Natural killer cell (primary cell): ENCODE measurements at regions not wholly inside any gene's neighbourhood (a gene's known extent, or its start where the extent isn't known, plus 50 kb on each side); places are given as distances from the start of the nearest gene placed in this dataset.

Experiments
- ATAC-seq, 3 donors: fragments of 150-1000 bp in 2 of 3; fragments of 200-7000 bp in 1 of 3; cut with Tn5 transposase; 1 replicate in 1 of 3; 2 replicates in 2 of 3; pipeline ENCODE4 v1.10.0; 2021; ENCODE audit warnings: mild to moderate bottlenecking in 2 of 3, moderate library complexity in 2 of 3
- DNase-seq, 2 donors: peaks; one replicate each; pipeline versions ENCODE4 v3.0.0 to v3.0.0-alpha.2; 2013 to 2021; ENCODE audit warnings: mixed read lengths in 1 of 2
- H3K27ac ChIP-seq: one replicate; pipeline ENCODE4 v1.5.1; 2013; ENCODE audit warnings: mild to moderate bottlenecking, low read length
- H3K27me3 ChIP-seq: one replicate; pipeline ENCODE4 v1.6.1; 2013; ENCODE audit warnings: low read length; ENCODE audit not compliant: control insufficient read depth, insufficient read depth
- H3K36me3 ChIP-seq: one replicate; pipeline ENCODE4 v1.6.1; 2013; ENCODE audit warnings: low read length; ENCODE audit not compliant: control insufficient read depth, insufficient read depth
- H3K4me1 ChIP-seq: one replicate; pipeline ENCODE4 v1.6.1; 2013; ENCODE audit warnings: low read length; ENCODE audit not compliant: control insufficient read depth, insufficient read depth
- H3K4me3 ChIP-seq: one replicate; pipeline ENCODE4 v1.5.1; 2013; ENCODE audit warnings: low read length
- H3K9me3 ChIP-seq: one replicate; pipeline ENCODE4 v1.6.1; 2013; ENCODE audit warnings: low read length; ENCODE audit not compliant: control insufficient read depth, insufficient read depth
- H3K27ac Mint-ChIP-seq, 2 donors: one replicate each; pipeline ENCODE4 v1.8.0; 2022; ENCODE audit warnings: mild to moderate bottlenecking in 2 of 2, mixed read lengths in 2 of 2, moderate library complexity in 1 of 2
- H3K27me3 Mint-ChIP-seq, 2 donors: one replicate each; pipeline ENCODE4 v1.8.0; 2022; ENCODE audit warnings: low read depth in 2 of 2, mixed read lengths in 2 of 2
- H3K36me3 Mint-ChIP-seq: one replicate; pipeline ENCODE4 v1.8.0; 2022; ENCODE audit warnings: mixed read lengths
- H3K4me1 Mint-ChIP-seq, 2 donors: one replicate each; pipeline ENCODE4 v1.8.0; 2022; ENCODE audit warnings: mixed read lengths in 2 of 2
- H3K4me3 Mint-ChIP-seq: one replicate; pipeline ENCODE4 v1.8.0; 2022; ENCODE audit warnings: mild to moderate bottlenecking, moderate library complexity, mixed read lengths
- H3K9me3 Mint-ChIP-seq, 2 donors: one replicate each; pipeline ENCODE4 v1.8.0; 2022; ENCODE audit warnings: mixed read lengths in 2 of 2
- WGBS: methylation state at CpG from one replicate; pipeline ENCODE4 v1.1.7; 2013; ENCODE audit warnings: missing lambda C conversion rate; ENCODE audit not compliant: insufficient coverage; 5-methylcytosine and 5-hydroxymethylcytosine counted together
- intact Hi-C: fragments of 100-400 bp; cut with micrococcal nuclease; formaldehyde crosslinking; loops from one replicate; pipeline ENCODE4 v1.14.2; 2022
- TF ChIP-seq, protein P1 (sequence below): fragments of 200-600 bp; IDR thresholded peaks from one replicate; pipeline ENCODE4 v1.8.0; 2022; ENCODE audit warnings: antibody characterized with exemption

DNA sequence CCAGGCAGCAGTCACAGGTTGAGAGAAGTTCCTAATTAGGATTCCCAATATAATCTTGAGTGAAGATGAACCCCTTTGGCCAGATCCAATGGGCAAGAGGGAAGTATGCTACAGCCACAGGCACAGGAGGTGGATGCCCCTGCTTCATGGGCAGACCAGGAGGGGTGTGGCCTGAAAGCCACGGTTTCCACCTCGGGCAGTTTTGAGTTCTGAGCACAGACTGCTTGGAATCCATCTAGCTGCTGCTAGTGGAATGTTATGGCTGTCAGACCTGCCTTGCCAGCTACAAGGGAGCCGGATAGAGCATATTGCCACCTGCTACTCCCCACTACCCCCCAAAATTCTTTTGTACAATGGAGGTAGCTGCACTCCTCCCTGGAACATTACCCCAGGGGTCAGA lies 672.9 kb downstream of the HACE1 start:
- peaks cover 11% of the 10 kb centered on the region for H3K9me3 ChIP-seq
- Mint-ChIP-seq H3K27ac (no peak overlapping the region), H3K4me1 (no peaks in the 10 kb centered on the region), H3K9me3 (peaks cover 6 to 9% of the 10 kb centered on the region in 2 donors), H3K36me3 (no peaks in the 10 kb centered on the region), H3K27me3 (no peaks in the 10 kb centered on the region), H3K4me3 (no peak overlapping the region)
- TF ChIP-seq, protein P1, sequence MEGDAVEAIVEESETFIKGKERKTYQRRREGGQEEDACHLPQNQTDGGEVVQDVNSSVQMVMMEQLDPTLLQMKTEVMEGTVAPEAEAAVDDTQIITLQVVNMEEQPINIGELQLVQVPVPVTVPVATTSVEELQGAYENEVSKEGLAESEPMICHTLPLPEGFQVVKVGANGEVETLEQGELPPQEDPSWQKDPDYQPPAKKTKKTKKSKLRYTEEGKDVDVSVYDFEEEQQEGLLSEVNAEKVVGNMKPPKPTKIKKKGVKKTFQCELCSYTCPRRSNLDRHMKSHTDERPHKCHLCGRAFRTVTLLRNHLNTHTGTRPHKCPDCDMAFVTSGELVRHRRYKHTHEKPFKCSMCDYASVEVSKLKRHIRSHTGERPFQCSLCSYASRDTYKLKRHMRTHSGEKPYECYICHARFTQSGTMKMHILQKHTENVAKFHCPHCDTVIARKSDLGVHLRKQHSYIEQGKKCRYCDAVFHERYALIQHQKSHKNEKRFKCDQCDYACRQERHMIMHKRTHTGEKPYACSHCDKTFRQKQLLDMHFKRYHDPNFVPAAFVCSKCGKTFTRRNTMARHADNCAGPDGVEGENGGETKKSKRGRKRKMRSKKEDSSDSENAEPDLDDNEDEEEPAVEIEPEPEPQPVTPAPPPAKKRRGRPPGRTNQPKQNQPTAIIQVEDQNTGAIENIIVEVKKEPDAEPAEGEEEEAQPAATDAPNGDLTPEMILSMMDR = no peak
- no peaks in the 10 kb centered on the region for H3K27me3 ChIP-seq
- DNase-seq (no peak), ATAC-seq (no peak)
- intact Hi-C loops = no loop called here
- no peak overlapping the region for H3K4me3 ChIP-seq
- no peak overlapping the region for H3K27ac ChIP-seq
- no peaks in the 10 kb centered on the region for H3K36me3 ChIP-seq
- no peaks in the 10 kb centered on the region for H3K4me1 ChIP-seq
- 72% methylated on average over 3 of the region's 3 CpGs for WGBS

DNA sequence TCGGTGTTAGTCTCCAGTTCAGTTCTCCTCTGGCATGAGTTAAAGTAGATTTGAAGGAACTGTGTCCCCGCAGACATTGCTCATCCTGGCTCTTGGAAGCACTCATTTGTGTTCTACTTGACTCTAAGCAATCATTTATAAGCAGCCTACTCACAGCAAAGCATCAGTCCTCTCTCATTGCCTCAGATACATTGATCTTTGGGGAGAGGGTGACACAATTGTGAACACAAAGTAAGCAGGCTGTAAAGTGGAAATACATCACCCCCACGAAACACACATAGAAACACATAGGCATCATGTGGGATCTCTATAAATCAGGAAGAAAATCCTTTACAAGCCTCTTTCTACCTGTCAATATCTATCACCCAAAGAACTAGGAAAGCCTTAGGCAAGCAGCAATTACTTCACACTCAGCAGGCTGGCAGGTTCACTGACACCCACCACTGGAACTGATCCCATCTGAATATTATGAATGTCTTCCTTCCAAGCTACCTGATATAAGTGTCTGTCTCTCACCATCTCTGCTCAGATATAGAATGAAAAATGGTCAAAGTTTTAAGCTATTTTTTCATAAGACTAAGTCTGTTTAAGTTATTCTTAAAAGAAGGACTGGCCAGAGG lies 675.8 kb downstream of the HACE1 start:
- Histone ChIP-seq H3K9me3 (peaks cover 11% of the 10 kb centered on the region), H3K27ac (no peak overlapping the region), H3K27me3 (no peaks in the 10 kb centered on the region), H3K4me3 (no peak overlapping the region), H3K4me1 (no peaks in the 10 kb centered on the region), H3K36me3 (no peaks in the 10 kb centered on the region)
- no peak for ATAC-seq
- Mint-ChIP-seq H3K36me3 (no peaks in the 10 kb centered on the region), H3K9me3 (peaks cover 10 to 13% of the 10 kb centered on the region in 2 donors), H3K27me3 (no peaks in the 10 kb centered on the region), H3K27ac (no peak overlapping the region), H3K4me1 (no peaks in the 10 kb centered on the region), H3K4me3 (no peak overlapping the region)
- TF ChIP-seq, protein P1 = no peak
- DNase-seq = no peak
- intact Hi-C loops = no loop called here
- WGBS = 83% methylated on average over 3 of the region's 3 CpGs

DNA sequence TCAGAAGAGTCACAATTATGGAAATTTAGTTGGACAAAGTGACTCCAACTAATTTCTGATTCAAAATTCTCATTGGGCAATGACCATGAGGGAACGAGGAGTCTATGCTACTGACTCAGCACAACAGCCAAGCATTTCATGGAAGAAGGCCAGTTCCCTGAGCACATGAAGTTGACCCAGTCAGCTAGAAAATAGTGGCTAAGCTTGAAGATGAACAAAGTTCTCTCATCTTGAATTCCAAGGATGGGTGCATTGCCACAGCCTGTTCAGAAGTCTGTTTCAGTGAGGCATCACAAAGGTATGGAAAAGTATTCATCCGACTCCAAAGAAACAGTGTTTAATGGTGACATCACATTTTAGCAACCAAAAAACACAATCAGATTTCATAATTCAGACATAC lies 676.9 kb downstream of the HACE1 start:
- 84% methylated on average over 2 of the region's 2 CpGs for WGBS
- Histone ChIP-seq H3K4me1 (no peaks in the 10 kb centered on the region), H3K9me3 (peaks cover 11% of the 10 kb centered on the region), H3K27ac (no peak overlapping the region), H3K4me3 (no peak overlapping the region), H3K36me3 (no peaks in the 10 kb centered on the region), H3K27me3 (no peaks in the 10 kb centered on the region)
- no peak overlapping the region for H3K4me3 Mint-ChIP-seq
- peaks cover 11 to 12% of the 10 kb centered on the region in 2 donors for H3K9me3 Mint-ChIP-seq
- no peaks in the 10 kb centered on the region for H3K27me3 Mint-ChIP-seq
- H3K27ac Mint-ChIP-seq = no peak overlapping the region
- no peaks in the 10 kb centered on the region for H3K4me1 Mint-ChIP-seq
- ATAC-seq = no peak
- TF ChIP-seq, protein P1 = no peak
- intact Hi-C loops = no loop called here
- DNase-seq = no peak
- H3K36me3 Mint-ChIP-seq = no peaks in the 10 kb centered on the region

DNA sequence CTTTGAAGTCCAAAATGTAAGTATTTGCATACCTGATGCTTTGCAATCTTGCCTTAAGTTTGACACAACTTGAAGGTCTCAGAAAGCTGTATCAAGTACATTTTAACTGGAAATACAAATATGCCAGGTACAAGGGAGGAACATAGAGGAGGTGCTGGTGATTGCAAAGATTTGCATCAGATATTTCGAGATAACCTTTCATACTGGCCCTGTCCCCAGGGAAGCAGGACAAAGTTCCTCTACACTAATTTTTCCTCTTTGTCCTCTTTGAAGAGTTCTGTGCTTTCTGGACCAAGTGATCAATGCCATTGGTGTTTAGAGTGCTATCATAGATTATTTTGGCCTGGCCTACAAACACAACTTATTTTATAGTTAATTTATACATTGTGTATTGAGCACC lies 686.1 kb downstream of the HACE1 start:
- peaks cover 2% of the 10 kb centered on the region for H3K9me3 ChIP-seq
- Mint-ChIP-seq H3K27ac (no peak overlapping the region), H3K9me3 (peaks cover 3 to 8% of the 10 kb centered on the region in 2 donors), H3K4me1 (no peaks in the 10 kb centered on the region), H3K27me3 (no peaks in the 10 kb centered on the region), H3K36me3 (no peaks in the 10 kb centered on the region), H3K4me3 (no peak overlapping the region)
- 78% methylated on average over 1 of the region's 1 CpG for WGBS
- H3K36me3 ChIP-seq = no peaks in the 10 kb centered on the region
- no peak for DNase-seq
- H3K27me3 ChIP-seq = no peaks in the 10 kb centered on the region
- no peak overlapping the region for H3K27ac ChIP-seq
- TF ChIP-seq, protein P1 = no peak
- intact Hi-C loops = no loop called here
- no peak overlapping the region for H3K4me3 ChIP-seq
- no peaks in the 10 kb centered on the region for H3K4me1 ChIP-seq
- no peak for ATAC-seq
